OCI-M2 (cell line): ENCODE measurements at regions not wholly inside any gene's neighbourhood (a gene's known extent, or its start where the extent isn't known, plus 50 kb on each side); places are given as distances from the start of the nearest gene placed in this dataset.
"Not testable (repeated sequence)": the region's sequence is repeated elsewhere in the genome, so short reads cannot be mapped to it uniquely, and the experiment has no call there.

Experiments
- DNase-seq: peaks from one replicate; lab custom pipeline; 2025; ENCODE audit not compliant: unreplicated experiment; lab: John Stamatoyannopoulos, UW

GRCh38 chr10:95137990-95138625 lies 55.9 kb upstream of the ACSM6 start:
- not testable (repeated sequence) for DNase-seq

GRCh38 chr10:95134490-95134889 lies 59.5 kb upstream of the ACSM6 start:
- no peak for DNase-seq

- no peak for DNase-seq
Observed at GRCh38 chr10:95133997-95134396, 60.0 kb upstream of the ACSM6 start.

GRCh38 chr10:95133016-95133752 lies 60.9 kb upstream of the ACSM6 start:
- DNase-seq, result peak; percentile 62

GRCh38 chr10:95130429-95130828 lies 61.1 kb upstream of the CYP2C8 start:
- DNase-seq, result not testable (repeated sequence)

GRCh38 chr10:95125582-95125981 lies 56.3 kb upstream of the CYP2C8 start:
- DNase-seq, result no peak

GRCh38 chr10:95122736-95123135 lies 53.4 kb upstream of the CYP2C8 start:
- DNase-seq, result no peak

- no peak for DNase-seq
Observed at GRCh38 chr10:95121904-95122303, 52.6 kb upstream of the CYP2C8 start.
